ENCODE measurements at regions not wholly inside any gene's neighbourhood (a gene's known extent, or its start where the extent isn't known, plus 50 kb on each side); places are given as distances from the start of the nearest gene placed in this dataset.

GRCh38 chr9:135263511-135263910 lies 176.0 kb downstream of the OLFM1 start:
- Histone ChIP-seq H3K4me3 (ENCODE audit: low read depth, low read length) (no peak overlapping the region), H3K36me3 (ENCODE audit: control insufficient read depth, insufficient read depth, low read length) (no peaks in the 10 kb centered on the region), H3K27me3 (ENCODE audit: control insufficient read depth, insufficient read depth, low read length) (no peaks in the 10 kb centered on the region)
- ChIA-PET CTCF (no interaction called here), POLR2A (no interaction called here)
- no peak for DNase-seq (ENCODE audit: low read depth)
- TF ChIP-seq, protein P1, sequence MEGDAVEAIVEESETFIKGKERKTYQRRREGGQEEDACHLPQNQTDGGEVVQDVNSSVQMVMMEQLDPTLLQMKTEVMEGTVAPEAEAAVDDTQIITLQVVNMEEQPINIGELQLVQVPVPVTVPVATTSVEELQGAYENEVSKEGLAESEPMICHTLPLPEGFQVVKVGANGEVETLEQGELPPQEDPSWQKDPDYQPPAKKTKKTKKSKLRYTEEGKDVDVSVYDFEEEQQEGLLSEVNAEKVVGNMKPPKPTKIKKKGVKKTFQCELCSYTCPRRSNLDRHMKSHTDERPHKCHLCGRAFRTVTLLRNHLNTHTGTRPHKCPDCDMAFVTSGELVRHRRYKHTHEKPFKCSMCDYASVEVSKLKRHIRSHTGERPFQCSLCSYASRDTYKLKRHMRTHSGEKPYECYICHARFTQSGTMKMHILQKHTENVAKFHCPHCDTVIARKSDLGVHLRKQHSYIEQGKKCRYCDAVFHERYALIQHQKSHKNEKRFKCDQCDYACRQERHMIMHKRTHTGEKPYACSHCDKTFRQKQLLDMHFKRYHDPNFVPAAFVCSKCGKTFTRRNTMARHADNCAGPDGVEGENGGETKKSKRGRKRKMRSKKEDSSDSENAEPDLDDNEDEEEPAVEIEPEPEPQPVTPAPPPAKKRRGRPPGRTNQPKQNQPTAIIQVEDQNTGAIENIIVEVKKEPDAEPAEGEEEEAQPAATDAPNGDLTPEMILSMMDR (IDR thresholded peaks at IDR 0.05; ENCODE audit: insufficient read depth, low read depth, low read length): no peak

- no peak overlapping the region for H3K4me3 ChIP-seq (ENCODE audit: low read depth, low read length)
- ChIA-PET POLR2A (no interaction called here), CTCF (no interaction called here)
- TF ChIP-seq, protein P1 (IDR thresholded peaks at IDR 0.05; ENCODE audit: insufficient read depth, low read depth, low read length): no peak
- H3K27me3 ChIP-seq (ENCODE audit: control insufficient read depth, insufficient read depth, low read length): no peaks in the 10 kb centered on the region
- no peak for DNase-seq (ENCODE audit: low read depth)
- no peaks in the 10 kb centered on the region for H3K36me3 ChIP-seq (ENCODE audit: control insufficient read depth, insufficient read depth, low read length)
Measured at GRCh38 chr9:135265931-135266330, 178.5 kb downstream of the OLFM1 start.

DNA sequence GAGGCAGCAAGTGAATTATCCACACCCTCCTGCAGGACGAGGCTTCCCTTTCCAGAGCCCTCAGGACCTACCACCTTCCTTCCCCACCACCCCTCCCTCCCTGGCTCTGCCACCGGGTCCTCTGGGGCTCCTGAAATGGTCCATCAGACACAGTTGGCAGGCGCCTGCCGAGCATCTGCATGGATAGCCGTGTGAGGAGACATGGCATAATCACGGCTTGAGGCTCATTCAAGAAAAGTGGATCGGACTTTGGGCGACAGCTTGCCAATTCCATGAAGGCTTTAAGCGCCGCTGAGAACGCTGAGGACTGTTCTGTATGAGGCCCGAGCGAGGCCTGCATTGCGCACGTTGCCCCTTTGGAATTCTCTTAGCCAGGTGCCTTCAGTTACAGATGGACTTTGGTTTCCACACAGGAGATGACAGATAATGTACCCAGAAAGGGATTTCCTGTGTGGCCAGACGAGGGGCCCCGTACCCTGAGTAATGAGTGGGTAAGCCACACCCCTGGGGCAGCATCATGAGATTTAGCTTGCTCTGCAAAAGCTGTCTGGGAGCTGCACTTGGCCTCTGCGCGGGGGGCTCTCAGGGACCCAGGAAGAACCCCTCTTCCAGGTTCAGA lies 179.8 kb downstream of the OLFM1 start:
- no peaks in the 10 kb centered on the region; the same call in 1 of the 2 replicates for H3K27me3 ChIP-seq (ENCODE audit: control insufficient read depth, insufficient read depth, low read length)
- H3K36me3 ChIP-seq (ENCODE audit: control insufficient read depth, insufficient read depth, low read length): no peaks in the 10 kb centered on the region
- no peak for DNase-seq (ENCODE audit: low read depth)
- CTCF ChIA-PET: no interaction called here
- TF ChIP-seq, protein P1 (IDR thresholded peaks at IDR 0.05; ENCODE audit: insufficient read depth, low read depth, low read length): no peak
- H3K4me3 ChIP-seq (ENCODE audit: low read depth, low read length): no peak overlapping the region
- POLR2A ChIA-PET: no interaction called here

- H3K4me3 ChIP-seq (ENCODE audit: low read depth, low read length): no peak overlapping the region
- DNase-seq (ENCODE audit: low read depth): no peak
- TF ChIP-seq, protein P1 (IDR thresholded peaks at IDR 0.05; ENCODE audit: insufficient read depth, low read depth, low read length): no peak
- ChIA-PET CTCF (no interaction called here), POLR2A (no interaction called here)
- no peaks in the 10 kb centered on the region for H3K36me3 ChIP-seq (ENCODE audit: control insufficient read depth, insufficient read depth, low read length)
- H3K27me3 ChIP-seq (ENCODE audit: control insufficient read depth, insufficient read depth, low read length): no peaks in the 10 kb centered on the region; the same call in 1 of the 2 replicates
Measured at GRCh38 chr9:135268031-135268430, 180.6 kb downstream of the OLFM1 start.

DNA sequence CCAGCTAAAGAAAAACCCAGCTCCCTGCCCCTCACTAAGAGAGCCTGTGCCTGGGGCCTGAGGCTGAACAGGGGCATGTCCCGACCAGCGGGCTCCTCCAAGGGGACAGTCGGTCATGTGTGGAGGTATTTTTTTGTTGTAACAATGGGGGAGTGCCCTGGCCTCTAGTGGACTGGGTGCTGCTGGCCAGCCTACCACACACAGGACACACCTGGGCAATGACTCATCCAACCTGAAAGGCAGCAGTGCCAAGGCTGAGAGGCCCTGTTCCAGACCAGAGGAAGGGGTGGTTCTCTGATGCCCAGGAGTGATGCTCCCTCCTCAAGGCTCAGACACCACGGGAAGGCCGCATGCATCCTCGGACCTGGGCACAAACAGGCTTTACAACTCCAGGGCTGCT lies 181.5 kb downstream of the OLFM1 start:
- ChIA-PET CTCF (no interaction called here), POLR2A (no interaction called here)
- no peak for DNase-seq (ENCODE audit: low read depth)
- Histone ChIP-seq H3K27me3 (ENCODE audit: control insufficient read depth, insufficient read depth, low read length) (no peaks in the 10 kb centered on the region; the same call in 1 of the 2 replicates), H3K36me3 (ENCODE audit: control insufficient read depth, insufficient read depth, low read length) (no peaks in the 10 kb centered on the region), H3K4me3 (ENCODE audit: low read depth, low read length) (no peak overlapping the region)
- TF ChIP-seq, protein P1 (IDR thresholded peaks at IDR 0.05; ENCODE audit: insufficient read depth, low read depth, low read length): no peak
